GM19467 (cell line): ENCODE measurements at regions not wholly inside any gene's neighbourhood (a gene's known extent, or its start where the extent isn't known, plus 50 kb on each side); places are given as distances from the start of the nearest gene placed in this dataset.

ENCODE experiments used
- ATAC-seq: cut with Tn5 transposase; IDR thresholded peaks from one replicate; pipeline ENCODE4 v1.9.1; 2021; ENCODE audit warnings: mild to moderate bottlenecking, moderate library complexity; ENCODE audit not compliant: unreplicated experiment

DNA sequence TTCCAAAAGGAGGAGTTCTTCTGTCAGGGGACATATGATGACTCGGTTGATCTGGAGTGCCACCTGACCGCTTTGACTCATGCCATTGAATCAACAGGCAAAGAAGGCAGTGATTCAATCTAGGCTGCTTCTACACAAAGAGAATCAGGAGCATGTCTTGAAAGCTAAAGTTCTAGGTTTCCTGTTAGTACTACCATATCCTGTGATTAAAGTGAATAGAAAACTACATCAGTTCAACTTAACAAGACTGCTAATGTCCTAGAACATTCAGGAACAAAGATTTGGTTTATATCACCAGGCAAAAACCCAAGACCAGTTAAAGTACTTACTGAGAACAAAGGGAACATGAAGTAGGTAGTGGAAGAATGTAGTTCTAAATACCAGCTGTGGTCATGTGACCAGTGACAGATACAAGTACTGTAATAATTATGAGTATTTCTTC is 216.8 kb upstream of the SGK1 start:
- no peak for ATAC-seq

DNA sequence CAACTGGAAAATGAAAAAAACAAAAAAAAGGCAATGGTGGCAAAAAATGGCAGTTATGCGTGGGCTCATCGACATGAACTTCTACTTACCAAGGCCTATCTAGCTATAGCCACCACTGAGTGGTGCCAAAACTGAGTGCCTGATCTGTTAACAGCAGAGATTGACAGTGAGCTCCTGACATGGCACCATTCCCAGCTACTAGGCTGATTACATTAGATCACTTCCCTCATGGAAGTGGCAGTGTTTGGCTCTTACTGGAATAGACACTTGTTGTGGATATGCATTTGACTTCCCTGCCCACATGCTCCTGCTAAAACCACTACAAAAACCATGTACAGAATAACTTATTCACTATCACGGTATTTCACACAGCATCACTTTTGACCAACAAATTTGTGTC is 216.1 kb upstream of the SGK1 start:
- ATAC-seq, result no peak

DNA sequence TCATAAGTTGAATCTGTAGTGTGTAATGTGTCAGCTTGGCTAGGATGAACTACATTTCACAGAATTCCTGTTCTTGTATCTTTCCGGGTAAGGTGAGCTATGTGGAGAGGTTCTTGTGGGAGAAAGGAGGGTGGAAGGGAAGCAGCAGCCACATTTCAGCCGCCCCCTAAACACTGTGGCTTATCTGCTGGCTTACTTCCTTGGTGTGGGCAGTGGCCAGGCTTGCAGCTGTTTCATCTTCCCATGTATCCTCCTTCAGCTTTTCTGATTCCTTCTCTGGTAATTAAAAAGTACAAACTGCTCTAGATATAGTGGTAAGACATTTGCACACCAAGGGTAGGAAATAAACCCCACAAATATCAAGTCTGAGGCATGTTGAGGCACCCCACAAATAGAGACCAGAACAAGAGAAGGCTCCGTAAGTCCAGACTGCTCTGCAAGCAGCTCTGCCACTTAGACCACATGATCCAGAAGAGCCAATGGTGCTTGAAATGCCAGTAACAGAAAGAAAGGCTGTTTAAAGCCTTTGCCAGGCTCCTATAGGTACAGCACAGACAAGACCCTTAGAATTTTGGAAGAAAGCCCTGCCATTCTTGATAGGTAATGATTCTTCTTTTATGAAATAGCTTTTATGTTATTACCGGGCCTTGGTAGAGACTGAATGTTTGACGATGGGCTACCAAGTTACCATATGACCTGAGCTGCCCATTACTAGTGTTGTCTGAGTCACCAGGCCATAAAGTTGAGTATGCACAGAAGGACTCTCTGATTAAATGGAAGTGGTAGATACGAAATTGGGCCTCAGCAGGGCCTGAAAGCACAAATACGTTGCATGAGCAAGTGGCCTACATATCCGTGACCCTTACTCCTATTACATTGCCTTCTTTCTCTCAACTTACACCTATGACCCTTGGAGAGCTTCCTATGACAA is 215.0 kb upstream of the SGK1 start:
- ATAC-seq, result no peak

DNA sequence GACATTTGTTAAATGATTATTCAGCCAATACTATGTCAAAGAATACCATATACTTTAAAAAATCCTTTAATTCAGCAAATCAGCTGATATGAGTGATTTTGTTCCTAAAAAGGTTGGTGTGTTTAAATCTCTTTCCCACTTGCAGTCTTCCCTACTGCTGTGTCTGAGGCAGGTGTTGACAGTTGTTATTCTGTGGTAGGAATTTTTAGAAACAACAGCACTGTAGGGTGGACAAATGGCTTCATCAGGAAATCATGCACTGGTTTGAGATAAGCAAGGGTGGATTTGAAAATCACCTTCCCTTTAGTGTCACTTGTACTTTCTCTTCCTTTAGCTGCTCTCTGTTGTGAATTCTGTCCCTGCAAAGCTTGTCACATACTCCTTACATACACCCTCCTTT is 213.7 kb upstream of the SGK1 start:
- ATAC-seq, result no peak

DNA sequence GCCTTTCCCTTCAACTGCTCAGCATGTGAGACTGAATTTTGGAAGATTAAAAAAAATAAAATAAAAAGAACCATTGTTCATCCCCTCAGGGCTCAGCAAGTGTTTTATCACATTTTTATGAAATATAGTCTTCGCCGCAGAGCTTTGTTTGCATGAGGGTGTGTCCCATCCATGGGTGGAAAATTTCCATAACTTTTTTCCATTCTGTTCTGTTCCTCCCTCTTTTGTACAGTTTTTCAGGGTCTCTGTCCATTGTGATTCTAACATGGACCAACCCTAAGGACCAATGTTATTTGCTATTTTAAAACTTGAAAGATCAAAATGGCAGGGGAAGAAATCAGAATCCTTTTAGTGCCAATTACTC is 213.3 kb upstream of the SGK1 start:
- ATAC-seq, result no peak

DNA sequence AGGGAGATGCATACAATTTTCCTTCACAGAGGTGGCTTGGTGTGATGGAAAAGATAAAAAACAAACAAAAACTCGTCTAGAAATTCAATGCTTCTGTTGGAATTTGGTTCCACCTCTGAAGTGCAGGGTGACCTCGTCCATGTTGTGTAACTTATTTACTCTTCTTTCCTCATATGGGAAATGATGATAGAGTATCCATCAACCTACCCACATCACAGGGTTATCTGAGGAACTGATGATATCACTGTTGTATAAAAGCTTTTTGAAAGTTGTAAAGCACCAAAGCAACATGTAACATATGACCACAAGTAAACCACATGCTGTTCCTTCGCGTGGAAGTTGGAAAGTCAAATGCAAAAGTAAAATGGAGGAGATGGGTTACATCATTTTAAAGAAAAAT is 212.0 kb upstream of the SGK1 start:
- ATAC-seq, result no peak

DNA sequence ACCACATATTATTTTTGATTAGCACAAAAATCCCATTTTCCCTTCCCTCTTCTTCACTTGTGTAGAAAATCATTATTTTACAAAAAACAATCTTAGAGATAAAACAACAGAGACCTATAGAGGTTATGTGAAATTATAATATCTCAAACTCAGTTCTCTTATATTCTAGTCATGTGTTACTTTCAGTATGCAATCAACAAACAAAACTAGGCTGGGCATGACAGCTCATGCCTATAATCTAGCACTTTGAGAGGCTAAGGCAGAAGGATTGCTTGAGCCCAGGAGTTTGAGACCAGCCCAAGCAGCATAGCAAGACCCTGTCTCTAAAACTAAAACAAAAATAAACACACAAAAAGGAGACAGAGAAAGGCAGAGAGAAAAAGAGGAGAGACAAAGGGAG is 211.4 kb upstream of the SGK1 start:
- no peak for ATAC-seq

DNA sequence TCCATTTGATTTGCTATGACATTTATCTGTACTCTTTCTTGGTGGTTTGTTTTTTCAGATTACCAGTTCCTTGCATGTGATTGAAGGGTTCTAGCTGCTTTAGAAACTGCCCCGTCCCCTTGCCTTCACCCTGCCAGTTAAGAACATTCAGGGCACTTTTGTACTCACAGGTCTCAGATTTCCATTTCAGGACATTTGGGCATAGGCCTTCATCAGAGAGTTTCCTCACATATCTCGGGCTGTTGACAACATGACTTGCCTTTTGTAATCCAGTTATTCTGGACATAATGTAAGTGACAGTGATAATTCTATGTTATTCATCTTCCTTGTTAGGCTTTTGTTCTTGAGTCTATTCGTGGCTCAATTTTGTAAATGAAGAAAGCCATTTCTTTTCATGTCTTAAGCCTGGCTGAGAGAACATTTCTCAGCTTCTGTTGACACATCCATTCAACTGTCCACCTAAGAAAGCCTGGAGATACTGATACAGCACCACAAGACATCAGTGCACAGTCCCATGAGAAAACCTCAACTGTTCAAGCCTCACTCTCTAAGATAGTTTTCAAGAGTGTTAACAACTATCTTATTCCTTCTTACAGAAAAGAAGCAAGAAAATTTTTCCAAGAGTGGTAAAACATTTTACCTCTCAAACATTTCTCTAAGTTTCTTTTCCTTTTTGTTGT is 209.3 kb upstream of the SGK1 start:
- ATAC-seq, result no peak

DNA sequence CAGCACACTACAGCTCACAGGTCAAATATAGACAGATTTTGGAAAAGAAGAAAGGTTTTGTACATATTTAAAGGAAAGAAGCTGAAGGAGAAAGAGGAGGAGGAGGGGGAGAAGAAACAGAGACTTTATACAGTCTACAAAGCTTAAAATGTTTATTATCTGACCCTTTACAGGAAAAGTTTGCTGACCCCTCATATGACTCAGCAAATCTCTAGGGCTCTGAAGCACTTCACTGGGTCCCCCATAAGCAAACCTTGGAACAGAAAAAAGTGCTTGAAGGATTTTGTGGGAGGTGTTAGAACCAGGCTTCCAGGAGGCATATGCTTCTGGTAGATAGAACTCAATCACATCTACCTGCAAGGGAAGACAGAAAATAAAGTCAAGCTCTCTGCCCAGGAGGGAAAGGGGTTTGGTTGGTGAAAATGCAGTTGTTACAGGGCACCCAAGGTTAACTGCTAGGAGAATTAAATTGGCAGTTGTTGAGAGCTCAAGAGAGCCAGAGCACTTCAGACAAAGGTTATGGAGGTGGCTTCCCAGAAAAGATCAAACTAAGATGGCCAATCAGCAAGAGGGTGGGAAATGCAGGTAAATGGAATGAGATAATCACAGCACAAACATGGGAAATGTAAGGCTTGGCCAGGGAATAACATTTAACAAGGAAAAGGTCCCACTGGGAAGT is 207.4 kb upstream of the SGK1 start:
- ATAC-seq, result no peak

DNA sequence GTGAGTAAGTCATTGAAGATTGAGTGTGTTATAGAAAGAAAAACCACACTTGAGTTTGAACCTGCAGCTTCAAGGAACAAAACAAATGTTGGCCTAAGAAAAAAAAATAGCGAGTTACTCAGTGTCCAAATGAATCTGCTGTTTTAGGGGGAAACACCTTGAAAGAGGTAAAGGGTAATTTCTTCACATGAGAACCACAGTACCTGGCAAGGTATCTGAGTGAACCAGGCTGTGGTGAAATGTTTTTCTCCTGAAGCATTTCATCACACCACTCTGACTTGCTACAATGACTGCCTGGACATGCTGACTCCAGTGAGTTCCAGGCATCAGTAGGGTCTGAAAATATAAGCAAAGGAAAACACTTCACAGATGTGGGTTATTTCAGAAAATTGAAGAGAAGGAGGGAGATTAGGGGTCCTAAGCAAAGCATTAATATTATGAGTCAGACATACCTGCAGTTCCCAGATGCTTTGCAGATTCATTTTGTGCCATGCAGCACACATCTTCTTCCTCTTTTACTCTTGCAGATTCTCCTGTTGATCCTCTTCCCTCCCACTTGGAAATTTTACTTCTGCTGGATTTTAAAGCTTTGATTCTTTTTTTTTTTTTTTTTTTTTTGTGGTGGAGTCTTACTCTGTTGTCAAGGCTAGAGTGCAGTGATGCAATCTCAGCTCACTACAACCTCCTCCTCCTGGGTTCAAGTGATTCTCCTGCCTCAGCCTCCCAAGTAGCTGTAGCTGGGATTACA is 206.2 kb upstream of the SGK1 start:
- no peak for ATAC-seq

DNA sequence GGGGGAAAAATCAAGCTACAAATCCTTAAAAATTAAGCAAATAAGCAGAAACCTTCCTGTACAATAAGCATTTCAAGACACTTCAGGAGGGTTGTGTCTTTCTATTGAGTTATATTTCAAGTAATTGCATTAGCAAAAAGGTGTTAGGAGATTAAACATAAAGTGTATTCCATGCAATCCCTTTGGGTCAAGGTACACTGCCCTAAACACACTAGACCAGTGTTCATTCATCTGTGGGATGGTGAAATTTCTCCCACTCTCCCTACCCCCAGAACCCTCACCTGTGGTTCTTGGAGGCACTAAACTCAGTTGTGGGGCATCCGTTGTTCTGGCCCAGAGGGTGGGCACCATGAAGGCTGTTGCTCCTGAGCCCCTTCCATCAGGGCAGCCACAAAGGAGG is 205.1 kb upstream of the SGK1 start:
- no peak for ATAC-seq

DNA sequence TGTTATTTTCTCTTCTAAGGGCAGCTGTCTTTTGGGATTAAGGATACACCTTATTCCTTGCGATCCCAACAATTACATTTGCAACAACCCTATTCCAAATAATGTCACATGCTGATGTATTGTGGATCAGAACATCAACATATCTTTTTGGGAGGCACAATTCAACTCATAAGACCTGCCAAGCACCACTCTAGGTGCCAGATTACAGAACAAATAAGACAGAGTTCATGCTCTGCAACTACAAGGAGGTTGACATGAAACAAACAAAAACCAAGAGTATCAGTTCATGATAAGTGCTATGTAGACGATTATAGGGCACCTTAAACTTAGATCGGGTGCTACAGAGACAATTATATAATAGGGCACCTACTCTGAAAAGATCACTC is 203.2 kb upstream of the SGK1 start:
- no peak for ATAC-seq

DNA sequence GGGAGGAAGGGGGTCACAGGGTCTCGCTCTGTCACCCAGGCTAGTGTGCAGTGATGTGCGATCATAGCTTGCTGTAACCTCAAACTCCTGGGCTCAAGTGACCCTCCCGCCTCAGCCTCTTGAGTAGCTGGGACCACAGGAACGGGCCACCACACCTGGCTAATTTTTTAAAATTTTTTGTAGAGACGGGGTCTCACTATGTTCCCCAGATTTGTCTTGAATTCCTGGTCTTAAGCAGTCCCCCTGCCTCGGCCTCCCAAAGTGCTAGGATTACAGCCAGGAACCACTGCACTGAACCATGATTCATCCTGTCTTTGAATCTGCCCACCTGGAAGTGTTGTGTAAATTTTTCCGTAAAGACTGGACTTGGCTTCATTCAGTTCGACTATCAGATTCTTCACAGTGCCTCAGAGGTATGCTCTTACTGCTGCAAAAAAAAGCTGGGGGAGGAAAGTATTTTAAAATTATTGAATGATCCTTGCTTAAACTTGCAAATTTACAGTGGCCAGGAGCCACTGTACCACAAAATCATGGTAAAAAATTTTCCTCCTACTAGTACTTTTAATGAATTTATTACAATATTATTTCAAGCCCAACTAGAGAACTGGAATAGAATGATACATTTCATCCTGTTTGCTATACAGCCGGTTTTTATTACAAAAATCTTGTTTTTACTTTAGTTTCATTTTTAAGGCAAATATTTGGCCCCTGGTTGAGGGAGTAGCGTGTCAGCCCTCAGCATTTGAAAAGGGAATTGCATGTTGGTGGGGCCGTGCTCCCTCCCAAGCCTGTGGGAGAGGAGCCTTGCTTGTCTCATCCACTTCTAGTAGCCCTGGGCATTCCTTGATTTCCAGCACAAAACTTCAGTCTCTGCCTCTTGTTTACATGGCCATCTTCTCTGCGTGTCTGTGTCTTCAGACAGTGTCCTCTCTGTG is 202.5 kb upstream of the SGK1 start:
- no peak for ATAC-seq

DNA sequence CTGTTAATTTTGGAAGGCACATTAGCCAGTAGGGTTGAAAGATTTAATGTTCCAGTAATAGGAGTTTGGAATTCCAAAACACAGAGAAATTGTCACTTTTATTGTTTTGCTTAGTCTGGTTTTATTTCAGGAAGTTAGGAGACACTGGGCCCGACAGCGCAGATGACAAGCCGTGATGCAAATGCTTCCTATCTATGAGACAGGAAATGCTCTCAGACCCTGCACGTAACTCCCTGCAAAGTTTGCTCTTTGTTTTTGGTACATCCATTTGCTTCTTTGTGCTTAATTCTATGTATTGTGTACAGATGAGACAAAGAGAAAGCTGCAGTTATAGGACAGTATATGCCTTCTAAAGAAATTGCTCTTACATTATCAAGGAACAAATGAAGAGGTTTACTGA is 201.6 kb upstream of the SGK1 start:
- no peak for ATAC-seq

DNA sequence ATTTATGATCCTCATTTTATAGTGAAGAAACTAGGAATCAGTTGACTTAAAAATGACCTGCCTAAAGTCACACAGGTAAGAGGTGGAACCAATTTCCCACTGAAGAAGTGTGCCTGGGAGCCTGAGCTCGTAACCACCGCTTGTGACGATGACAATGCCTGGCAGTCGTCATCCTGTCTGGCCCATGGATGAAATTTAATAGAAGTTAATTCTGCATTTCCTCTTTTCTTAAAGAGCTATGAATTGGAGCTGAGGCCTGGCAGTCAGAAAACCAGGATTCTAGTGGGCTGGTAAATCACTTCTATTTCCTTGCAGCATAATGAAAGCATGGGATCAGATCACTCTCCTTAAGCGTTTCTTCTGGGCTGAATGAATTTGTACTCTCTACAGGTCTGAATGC is 200.0 kb upstream of the SGK1 start:
- no peak for ATAC-seq

DNA sequence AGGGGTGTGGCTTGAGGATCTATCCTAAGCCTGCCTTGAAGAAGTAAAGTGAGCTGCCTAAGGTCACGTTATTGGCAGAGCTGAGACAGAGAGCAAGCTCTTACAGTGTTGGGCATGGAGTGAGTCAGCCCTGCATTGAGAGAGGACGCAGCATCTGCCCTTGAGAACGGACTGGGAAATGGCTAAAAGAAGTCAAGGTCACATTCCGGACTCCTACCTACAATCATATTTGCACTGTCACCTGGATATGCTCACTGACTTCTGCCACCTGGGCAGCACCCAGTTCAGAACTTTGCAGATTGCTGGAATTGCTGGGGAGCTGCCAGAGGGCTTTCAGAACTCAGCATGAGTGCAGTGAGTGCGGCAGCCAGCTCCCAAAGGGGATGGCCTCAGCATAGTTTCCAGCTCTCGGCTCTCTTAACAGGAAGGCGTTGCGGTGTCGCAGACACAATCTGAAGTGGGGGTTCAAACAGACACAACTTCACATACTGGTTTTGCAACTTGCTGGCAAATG is 199.3 kb upstream of the SGK1 start:
- ATAC-seq, result no peak

DNA sequence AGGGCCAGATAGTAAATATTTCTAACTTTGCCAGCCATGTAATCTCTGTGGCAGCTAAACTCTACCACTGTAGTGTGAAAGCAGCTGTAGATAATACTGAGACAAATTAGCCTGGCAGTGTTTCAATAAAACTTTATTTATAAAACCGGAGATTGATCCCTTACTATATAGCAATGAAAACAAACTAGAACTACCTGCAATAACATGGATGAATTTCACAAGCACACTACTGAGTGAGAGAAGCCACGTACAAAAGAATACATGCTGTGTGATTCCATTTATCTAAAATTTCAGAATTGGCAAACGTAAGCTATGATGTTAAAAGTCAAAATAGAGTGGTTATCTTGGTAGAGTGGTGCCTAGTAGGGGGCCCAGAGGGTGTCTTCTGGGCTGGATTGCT is 198.7 kb upstream of the SGK1 start:
- ATAC-seq, result no peak

DNA sequence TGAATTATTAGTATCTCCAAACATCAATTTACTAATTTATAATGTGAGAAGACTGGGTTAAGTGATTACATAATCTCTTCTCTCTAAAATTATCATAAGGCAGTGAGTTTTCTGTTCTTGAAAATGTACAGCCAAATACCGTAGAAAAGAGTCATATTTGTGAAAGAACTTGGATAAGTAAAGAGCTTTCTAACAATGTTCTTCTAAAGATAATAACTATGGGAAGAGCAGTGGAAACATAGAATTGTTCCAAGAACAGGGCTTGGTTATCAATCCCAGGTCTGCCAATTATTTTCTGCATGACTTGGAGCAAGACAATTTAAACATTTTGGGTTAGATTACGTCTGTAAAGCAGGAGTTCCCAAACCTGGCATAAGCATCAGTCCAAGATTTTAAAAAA is 198.1 kb upstream of the SGK1 start:
- no peak for ATAC-seq

DNA sequence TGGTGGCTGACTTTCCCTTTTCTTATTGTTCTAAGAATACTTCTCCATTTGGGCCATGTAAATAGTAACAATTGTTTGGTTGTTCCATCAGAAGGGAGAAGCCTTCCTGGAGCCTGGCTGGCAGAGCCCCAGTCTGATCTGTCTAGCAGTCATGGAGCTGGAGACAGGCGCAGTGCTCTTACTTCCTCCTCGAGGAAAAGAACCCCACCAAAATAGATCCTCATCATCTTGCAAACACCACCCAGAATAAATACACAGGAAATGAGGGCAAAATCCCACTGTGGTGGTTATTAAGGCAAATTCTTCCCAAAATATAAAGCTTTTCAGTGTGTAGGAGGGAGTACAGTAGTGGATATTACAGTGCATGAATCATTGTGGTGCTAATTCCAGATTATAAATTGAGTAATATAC is 195.1 kb upstream of the SGK1 start:
- no peak for ATAC-seq
